KG1 (cell line): ENCODE measurements at regions not wholly inside any gene's neighbourhood (a gene's known extent, or its start where the extent isn't known, plus 50 kb on each side); places are given as distances from the start of the nearest gene placed in this dataset.
"Not testable (repeated sequence)": the region's sequence is repeated elsewhere in the genome, so short reads cannot be mapped to it uniquely, and the experiment has no call there.

Source experiments
- DNase-seq: peaks from one replicate; lab custom pipeline; 2025; lab: John Stamatoyannopoulos, UW

DNA sequence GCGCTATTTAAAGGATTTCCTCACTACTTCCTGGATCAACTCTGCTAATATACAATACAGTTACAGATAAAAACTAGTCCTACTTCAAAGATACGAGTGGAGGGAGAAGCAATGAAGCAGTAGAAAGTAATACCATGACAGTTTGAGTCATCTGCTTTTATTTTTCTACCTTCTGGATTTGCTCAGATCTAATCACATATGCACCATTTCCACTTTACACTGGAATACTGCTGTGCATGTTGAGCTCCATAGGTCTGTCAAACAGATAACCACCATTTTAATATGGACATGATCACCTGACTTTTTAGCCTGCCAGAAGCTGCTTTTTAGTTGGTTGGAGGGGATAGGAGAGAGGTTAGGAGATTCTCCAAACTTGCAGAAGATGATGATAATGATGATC is 92.5 kb downstream of the MMUT start:
- no peak for DNase-seq

DNA sequence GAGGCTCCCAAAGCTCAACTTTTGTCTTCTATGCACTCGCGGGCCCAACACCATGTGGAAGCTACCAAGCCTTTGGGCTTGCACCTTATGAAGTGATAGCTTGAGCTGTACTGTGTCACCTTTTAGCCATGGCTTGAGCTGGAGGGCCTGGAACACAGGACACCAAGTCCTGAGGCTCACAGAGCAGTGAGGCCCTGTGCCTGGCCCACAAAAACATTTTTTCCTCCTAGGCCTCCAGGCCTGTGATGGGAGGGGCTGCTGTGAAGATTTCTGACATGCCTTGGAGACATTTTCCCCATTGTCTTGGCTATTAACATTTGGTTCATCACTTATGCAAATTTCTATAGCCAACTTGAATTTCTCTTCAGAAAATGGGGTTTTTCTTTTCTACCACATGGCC is 96.5 kb downstream of the MMUT start:
- DNase-seq: no peak

DNA sequence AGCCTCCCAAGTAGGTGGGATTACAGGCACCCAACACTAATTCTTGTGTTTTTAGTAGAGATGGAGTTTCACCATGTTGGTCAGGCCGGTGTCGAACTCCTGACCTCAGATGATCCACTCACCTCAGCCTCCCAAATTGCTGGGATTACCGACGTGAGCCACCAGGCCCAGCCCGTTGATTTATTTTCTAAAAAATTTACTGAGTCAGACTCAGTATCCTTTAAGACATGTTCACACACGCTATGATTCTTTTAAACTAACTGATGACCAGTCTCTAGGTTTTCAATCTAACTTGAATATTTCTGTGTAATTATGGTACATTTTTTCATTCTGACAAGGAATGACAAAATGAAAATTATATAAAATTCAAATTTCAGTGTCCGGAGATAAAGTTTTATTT is 114.5 kb downstream of the MMUT start:
- DNase-seq: no peak

DNA sequence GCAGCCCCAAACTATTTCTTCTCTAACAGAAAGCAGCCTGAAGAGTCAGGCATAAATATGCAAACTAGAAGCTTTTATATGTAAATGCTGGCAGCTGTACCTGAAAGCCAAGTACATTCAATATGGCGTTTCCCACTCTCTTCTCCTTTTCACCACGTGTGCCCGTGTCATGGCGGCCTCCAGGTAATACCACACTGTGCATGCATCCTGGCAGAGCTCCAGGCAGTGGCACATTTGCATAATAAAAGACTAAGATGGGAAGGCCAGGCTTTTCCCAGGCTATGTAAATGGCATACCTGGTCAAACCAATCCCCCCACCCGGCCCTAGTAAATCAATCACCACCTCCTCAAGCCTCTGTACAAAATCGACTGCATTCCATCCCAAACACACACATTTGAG is 120.6 kb downstream of the MMUT start:
- no peak for DNase-seq

DNA sequence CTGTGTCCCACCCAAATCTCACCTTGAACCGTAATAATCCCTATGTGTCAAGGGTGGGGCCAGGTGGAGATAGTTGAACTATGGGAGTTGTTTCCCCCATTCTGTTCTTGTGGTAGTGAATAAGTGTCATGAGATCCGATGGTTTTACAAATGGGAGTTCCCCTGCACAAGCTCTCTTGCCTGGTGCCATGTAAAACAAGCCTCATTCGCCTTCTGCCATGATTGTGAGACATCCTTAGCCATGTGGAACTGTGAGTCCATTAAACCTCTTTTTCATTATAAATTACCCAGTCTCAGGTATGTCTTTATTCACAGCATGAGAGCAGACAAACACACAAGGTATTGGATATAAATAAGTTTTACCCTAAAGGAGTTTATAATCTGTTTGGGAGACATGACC is 121.2 kb downstream of the MMUT start:
- DNase-seq: no peak

DNA sequence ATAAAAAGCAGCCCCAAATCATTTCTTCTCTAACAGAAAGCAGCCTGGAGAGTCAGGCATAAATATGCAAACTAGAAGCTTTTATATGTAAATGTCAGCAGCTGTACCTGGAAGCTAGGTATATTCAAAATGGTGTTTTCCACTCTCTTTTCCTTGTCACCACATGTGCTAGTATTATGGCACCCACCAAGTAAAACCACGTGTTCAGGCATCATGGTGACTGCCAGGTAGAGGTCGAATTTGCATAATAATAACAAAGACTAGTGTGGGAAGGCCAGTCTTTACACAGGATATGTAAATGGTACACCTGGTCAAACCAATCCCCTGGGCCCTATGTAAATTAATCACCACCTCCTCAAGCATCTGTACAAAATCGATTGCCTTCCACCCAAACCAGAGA is 124.0 kb downstream of the MMUT start:
- no peak for DNase-seq

DNA sequence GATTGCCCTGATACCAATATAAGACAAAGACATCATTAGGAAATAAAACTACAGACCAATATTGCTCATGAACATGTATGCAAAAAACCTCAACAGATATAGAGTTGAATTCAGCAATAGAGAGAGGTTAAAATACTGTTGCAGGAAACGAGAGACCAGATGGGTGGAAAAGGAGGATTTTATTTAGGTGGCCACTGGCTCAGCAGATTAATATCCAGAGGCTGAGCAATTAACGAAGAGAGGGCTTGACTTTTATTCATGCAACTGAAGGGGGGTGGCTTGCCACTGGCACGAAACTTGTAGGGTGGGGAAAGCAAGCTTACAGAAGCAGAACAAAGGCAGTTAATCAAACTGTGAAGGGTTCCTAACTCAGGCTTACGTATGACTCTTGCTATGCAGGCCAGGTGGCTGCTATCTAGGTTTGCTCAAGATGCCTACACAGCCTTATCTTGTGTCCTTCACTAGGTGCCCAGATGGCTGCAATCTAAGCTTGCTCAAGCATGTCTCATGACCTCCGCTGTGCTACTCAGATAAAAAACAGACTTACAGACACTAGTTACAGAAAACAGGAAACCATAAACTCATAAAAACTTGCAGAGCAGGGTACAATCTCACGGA is 126.4 kb downstream of the MMUT start:
- no peak for DNase-seq

DNA sequence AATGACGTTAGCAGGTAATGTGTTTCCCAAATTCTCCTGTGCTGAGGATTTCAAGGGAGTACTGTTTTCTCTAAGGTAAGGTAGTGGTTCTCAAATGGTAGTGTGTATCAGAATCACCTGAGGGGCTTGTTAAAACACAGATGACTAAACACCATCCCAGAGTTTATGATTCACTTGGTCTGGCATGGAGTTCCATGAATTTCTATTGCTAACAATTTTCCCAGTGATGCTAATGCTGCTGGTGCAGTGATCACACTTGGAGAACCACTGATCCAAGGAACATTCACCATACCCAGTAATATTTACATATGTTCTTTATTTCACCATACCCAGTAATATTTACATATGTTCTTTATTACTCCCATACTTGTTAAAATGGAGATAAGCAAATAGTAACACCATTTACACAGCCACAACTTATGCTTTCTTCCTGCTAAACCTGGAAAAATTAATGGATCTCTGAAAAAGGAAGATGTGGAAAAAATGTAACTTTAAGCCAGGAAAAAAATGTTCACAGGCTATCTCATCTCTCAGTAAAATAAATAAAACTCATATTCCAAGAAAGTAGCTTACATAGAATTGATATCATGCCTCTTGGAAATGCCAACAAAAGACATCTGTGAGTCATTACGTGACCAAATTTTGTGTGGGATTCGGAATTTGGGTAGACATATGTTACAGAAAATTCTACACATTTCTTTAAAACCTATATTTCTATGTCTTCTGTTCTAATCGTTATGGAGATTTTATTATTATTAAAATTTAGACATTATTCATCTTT is 129.5 kb downstream of the MMUT start:
- DNase-seq: no peak

DNA sequence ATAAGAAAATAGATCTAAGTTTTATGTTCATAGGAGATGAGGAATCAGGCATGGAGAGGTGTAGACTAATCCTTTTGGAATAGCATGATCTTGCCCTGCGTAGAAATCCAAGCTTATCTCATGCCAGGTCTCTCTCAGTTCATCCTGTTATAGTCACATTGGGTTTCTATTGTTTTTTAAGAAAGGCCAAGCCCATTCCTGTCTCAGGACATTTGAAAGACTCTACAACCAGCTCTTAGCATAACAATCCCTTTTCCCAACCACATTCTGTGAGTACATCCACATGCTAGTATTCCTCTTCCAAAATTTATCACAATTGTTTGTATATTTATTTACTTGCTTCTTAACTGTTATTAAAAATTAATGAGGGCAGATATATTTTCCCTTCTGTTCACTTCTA is 130.3 kb downstream of the MMUT start:
- DNase-seq: no peak

DNA sequence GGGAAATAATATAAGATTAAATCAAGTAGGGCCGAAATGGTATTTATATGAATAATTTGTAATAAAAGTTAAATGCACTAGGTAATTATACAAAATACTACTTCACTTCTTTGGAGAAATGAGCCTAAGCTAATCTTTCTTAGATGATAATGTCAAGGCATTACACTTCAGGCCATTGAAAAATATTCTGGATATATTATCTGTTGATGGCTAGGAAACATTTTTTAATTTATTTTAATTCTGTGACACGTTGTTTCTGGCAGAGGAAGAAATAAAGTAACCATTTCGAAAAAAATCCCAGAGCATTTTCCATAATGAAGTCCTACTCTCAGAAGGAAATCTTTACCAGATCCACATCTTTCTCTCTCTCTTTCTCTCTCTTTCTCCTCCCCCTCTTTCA is 133.9 kb downstream of the MMUT start:
- DNase-seq: no peak

DNA sequence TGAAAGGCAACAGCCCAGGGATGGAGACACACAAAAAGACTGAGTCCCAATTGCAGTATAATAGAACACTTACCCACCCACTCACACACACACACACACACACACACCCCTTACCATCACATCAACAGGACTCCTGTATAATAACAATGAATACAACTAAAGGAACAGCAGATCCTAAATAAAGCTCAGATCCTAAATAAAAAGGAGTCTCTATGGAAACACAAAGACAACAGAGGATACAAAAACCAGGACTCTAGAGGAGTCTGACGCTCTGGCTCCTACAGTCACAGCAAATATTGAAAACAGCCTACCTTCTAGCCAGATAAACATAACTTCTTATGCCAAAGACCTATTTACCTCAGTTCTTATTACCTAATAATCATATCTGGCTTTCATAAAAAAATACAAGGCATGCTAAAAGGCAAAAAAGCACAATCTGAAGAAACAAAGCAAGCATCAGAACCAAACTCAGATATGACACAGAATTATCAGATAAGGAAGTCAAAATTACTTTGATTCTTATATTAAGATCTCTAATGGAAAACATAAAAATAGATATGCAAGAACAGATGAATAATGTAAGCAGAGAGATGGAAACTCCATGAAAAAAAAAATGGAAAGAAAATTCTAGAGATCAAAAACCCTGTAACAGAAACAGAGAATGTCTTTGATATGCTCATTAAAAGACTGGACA is 134.9 kb downstream of the MMUT start:
- no peak for DNase-seq

DNA sequence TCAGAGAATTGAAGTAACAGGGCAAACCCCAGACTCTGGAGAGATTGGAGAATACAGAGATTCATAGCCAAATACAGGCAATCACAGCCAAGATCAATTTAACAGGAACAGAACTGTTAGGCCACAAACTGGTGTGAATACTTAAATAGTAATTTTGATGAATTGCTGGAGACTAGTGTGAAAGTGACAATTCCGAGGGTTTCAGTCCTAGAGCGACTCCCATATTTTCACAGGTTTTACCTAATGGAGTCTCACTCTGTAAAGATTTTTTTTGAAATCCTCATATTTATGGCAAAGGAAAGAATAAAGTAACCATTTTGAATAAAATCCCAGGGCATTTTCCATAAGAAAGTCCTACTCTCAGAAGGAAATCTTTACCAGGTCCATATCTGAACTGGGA is 135.5 kb downstream of the MMUT start:
- no peak for DNase-seq

DNA sequence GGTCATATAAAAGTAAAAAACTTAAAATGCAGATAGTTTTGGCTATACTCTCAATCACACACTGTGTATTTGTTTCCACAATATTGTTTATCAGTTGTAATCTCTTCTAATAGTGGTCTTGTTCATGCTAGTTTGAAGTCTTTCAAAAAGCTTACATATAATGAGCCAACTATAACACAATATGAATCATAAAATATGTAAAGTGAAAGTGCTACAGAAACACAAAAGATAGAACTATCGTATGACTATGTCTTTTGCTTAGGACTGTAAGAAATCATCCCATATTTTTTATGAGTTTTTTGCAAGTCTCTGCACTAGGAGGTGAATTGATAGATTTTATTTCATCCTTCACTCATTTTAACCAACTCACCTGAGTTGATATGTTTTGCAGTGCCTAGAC is 136.0 kb downstream of the MMUT start:
- DNase-seq: no peak

DNA sequence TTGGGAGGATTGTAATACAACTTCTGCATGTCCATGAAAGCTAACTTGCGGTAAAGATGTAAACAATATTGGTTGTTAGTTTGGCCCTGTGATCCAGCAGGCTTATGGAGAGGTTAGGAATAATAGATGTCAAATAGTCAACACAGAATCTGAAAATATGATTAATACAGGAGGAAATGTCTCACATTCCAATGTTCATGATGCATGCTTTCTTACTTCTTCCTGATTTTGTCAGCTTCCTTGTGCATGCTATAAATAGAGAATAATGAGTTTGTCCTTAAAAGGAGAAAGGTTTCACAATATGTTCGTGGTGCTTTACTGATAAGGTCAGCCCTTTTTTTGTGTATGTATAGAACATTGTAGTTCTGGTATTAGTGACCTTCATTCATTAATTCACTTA is 136.7 kb downstream of the MMUT start:
- no peak for DNase-seq

DNA sequence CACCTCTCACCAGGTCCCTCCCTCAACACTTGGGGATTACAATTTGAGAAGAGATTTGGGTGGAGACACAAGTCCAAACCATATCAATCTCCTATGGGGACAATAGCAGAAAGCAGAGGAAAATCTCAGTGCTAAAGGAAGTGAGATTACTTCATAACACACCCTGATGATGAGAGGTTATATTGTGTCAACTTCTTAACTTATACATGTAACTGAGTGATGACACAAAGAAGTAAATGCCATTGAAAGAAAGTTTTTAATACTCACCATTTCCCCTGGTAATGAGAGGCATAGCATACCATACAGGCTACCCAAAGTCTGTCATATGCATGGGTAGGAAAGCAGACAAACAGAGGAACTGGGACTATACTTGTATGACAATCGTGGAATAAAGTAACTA is 137.2 kb downstream of the MMUT start:
- DNase-seq: no peak

DNA sequence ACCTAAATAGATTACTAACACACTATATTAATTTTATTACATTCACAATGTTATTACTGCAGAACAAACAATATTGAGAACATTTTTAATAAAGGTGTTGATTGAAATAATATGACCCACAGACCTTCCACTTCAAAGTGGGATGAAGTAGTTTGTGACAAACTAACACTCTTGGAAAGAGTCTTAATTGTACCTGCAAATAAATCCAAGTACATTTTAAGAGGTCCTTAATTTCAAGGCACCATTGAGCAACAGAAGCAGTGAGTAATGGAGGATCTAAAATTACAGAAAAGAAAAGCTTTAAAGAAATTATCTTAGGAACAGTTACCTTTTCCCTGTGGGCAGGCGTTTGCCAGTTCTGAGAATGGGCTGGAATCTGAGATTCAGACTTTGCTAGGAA is 140.2 kb downstream of the MMUT start:
- DNase-seq: no peak

DNA sequence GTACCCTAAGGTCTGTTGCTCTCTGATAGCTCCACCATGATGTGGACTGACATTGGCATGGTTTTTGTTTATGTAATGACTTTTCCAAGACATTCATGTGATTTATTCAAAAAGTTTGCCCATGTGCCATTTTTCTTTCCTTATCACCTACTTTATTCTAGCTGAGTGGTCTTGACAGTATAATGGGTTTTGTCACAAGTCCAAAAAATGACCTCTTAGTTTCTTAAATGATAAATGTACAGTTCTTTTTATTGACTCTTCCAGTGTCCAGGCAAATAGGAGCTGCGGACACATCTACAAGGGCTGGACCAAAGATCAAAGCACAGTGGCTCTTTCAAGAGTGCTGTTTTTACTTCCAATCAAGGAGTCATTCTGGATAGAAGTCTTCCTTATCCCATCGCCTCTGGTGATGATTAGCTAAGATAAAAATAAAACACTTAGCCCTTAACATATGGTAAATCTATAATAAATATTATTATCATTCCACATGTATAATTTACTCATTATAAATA is 141.4 kb downstream of the MMUT start:
- no peak for DNase-seq

DNA sequence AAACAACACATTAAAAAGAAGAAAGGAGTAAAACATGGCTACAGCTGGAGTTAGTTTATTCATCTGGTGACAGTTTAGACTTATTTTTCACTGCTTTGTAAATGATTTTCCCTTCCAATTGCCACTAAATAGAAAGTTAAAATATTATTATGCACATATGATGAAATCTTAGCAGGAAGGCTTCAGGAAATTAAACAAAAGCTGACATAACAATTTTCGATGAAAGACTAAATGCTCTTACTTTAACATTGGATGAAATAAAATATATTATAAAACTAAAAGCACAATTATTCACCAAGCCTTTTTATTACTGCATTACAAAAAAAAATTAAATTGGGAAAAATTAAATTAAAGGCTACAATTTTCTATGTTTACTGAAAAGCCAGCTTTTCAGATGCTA is 158.0 kb downstream of the MMUT start:
- no peak for DNase-seq

DNA sequence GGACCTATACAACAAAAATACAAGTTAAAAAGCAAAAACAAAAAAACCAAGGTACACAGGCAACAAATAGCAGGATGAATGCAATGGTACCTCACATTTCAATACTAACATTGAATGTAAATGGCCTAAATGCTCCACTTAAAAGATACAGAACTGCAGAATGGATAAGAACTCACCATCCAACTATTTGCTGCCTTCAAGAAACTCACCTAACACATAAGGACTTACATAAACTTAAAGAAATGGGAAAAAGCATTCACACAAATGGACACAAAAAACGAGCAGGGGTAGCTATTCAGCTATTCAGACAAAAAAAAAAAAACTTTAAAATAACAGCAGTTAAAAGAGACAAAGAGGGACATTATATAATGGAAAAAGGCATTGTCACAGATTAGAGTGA is 158.7 kb downstream of the MMUT start:
- DNase-seq: not testable (repeated sequence)

DNA sequence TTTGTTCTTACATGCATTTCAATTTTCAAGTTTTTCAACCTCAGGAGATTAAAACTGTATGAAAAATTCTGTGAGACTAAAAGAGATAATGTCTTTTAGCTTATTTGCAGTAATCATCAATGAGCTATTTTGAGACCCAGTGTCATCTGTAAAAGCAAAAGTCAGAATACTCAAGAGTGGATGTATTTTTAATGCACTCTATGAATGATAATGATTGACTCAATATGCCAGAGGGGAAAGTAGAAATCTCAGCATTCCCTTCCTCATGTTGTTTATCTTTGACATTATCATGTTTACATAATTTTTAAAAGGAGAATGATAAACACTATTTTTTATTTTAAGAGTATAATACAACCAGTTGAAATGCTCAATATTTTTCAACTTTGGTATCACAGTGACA is 162.1 kb downstream of the MMUT start:
- no peak for DNase-seq

DNA sequence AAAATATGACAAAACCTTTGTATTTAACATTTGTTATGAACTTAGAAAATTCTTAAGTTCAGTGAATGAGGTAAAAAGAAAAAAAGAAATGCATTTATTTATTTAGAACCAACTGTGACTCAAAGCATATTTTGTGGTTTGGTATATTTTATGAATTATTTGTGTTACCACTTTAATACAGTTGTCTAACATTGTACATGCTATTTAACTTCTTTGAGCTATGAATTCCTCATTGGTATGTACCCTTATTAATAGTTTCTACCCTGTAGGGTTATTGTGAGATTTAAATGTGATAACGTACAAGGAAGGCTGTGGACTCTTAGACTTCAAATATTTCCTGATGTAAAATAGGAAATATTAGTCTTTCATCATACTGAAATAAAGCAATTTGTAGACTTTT is 162.6 kb downstream of the MMUT start:
- no peak for DNase-seq

DNA sequence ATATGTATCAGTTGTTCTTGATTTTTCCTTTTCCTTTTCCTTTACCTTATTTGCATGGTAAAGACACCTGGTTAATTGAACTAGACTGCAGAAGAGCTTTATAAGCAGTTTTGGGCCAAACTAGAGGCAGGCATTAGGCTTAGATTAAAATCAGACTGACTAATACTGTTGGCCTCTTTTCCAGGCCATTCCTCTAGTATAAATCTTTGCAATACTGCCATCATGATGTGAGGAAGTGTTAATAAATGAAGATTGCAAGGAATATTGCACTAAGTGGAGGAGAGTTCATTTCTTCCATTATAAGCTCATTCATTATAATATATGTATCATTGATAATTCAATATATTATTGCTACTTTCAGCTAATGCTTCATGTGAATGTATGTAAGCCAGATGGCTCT is 163.8 kb downstream of the MMUT start:
- DNase-seq: no peak

DNA sequence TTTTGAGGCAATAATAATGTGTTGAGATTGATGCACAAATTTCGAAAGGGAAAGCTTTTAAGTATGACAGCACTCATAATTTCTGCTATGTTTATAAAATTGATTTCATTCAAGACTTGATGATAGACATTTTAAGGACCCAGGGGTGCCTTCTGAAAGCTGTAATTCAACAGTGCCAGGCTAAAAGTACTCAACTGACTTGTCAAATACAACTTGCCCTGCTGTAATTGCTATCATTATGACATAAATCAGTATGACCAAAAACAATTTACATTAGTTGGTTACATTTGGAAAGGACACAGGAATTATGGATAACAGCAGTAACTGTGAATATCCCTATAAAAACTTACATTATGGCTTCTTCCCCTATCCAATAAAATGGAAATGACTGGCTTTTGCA is 178.9 kb downstream of the MMUT start:
- no peak for DNase-seq
